Ishikawa (cell line): ENCODE measurements at regions not wholly inside any gene's neighbourhood (a gene's known extent, or its start where the extent isn't known, plus 50 kb on each side); places are given as distances from the start of the nearest gene placed in this dataset.

Experiments
- EP300 ChIP-seq: IDR thresholded peaks from 2 replicates; pipeline ENCODE4 v1.6.1; 2012; ENCODE audit warnings: borderline replicate concordance
- NFIC ChIP-seq: IDR thresholded peaks from 2 replicates; pipeline ENCODE4 v1.6.1; 2012
- RAD21 ChIP-seq: IDR thresholded peaks from 2 replicates; pipeline ENCODE4 v1.6.1; 2012; ENCODE audit warnings: low read depth
- YY1 ChIP-seq: IDR thresholded peaks from 2 replicates; pipeline ENCODE4 v1.6.1; 2012; ENCODE audit warnings: low read depth
- TF ChIP-seq, protein P1 (sequence below): IDR thresholded peaks from 2 replicates; pipeline ENCODE4 v1.6.1; 2012; ENCODE audit warnings: low read depth, mild to moderate bottlenecking
- TF ChIP-seq, protein P2 (sequence below): IDR thresholded peaks from 2 replicates; pipeline ENCODE4 v1.6.1; 2012

DNA sequence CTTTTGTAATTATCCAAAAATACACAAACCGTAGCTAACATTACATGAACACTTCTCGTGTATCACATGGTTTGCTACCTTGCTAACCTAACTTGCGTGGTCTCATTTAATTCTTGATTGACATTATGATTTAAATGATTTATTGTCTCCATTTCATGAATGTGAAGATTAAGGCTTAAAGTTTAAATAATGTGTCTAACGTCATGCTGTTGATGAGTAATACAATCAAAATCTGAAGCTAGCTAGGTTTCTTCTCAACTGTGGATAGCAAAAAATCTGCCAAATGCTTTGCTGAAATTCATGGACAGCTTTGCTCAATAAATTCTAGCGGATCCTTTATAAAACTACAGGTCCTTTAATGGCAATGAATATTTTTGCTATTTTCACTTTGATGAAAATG lies 274.1 kb upstream of the MC4R start:
- TF ChIP-seq, protein P1, sequence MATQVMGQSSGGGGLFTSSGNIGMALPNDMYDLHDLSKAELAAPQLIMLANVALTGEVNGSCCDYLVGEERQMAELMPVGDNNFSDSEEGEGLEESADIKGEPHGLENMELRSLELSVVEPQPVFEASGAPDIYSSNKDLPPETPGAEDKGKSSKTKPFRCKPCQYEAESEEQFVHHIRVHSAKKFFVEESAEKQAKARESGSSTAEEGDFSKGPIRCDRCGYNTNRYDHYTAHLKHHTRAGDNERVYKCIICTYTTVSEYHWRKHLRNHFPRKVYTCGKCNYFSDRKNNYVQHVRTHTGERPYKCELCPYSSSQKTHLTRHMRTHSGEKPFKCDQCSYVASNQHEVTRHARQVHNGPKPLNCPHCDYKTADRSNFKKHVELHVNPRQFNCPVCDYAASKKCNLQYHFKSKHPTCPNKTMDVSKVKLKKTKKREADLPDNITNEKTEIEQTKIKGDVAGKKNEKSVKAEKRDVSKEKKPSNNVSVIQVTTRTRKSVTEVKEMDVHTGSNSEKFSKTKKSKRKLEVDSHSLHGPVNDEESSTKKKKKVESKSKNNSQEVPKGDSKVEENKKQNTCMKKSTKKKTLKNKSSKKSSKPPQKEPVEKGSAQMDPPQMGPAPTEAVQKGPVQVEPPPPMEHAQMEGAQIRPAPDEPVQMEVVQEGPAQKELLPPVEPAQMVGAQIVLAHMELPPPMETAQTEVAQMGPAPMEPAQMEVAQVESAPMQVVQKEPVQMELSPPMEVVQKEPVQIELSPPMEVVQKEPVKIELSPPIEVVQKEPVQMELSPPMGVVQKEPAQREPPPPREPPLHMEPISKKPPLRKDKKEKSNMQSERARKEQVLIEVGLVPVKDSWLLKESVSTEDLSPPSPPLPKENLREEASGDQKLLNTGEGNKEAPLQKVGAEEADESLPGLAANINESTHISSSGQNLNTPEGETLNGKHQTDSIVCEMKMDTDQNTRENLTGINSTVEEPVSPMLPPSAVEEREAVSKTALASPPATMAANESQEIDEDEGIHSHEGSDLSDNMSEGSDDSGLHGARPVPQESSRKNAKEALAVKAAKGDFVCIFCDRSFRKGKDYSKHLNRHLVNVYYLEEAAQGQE = no peak
- TF ChIP-seq EP300 = no peak
- no peak for TF ChIP-seq YY1
- TF ChIP-seq RAD21 = no peak
- no peak for TF ChIP-seq NFIC
- TF ChIP-seq, protein P2, sequence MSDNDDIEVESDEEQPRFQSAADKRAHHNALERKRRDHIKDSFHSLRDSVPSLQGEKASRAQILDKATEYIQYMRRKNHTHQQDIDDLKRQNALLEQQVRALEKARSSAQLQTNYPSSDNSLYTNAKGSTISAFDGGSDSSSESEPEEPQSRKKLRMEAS = no peak
